ENCODE measurements at regions not wholly inside any gene's neighbourhood (a gene's known extent, or its start where the extent isn't known, plus 50 kb on each side); places are given as distances from the start of the nearest gene placed in this dataset.

- TF ChIP-seq CTCF (IDR thresholded peaks at IDR 0.05), result no peak
- TF ChIP-seq POLR2AphosphoS5 (IDR thresholded peaks at IDR 0.05), result no peak
- TF ChIP-seq POLR2A (IDR thresholded peaks at IDR 0.05; ENCODE audit: low read depth), result no peak
- no peak for TF ChIP-seq EP300 (IDR thresholded peaks at IDR 0.05)
Measured at GRCh38 chr11:76728227-76728626, 54.9 kb upstream of the TSKU start.

Data from esophagus muscularis mucosa (tissue), 4 donors.